ENCODE measurements at regions not wholly inside any gene's neighbourhood (a gene's known extent, or its start where the extent isn't known, plus 50 kb on each side); places are given as distances from the start of the nearest gene placed in this dataset.
"Not testable (repeated sequence)": the region's sequence is repeated elsewhere in the genome, so short reads cannot be mapped to it uniquely, and the experiment has no call there.

- no peak for DNase-seq
Measured at GRCh38 chr2:240383871-240384700, 51.4 kb upstream of the GPC1 start.

- no peak for DNase-seq
Measured at GRCh38 chr2:240384711-240385450, 50.6 kb upstream of the GPC1 start.

- DNase-seq = not testable (repeated sequence)
Measured at GRCh38 chr2:240385451-240386161, 49.9 kb upstream of the GPC1 start.
